ENCODE measurements at regions not wholly inside any gene's neighbourhood (a gene's known extent, or its start where the extent isn't known, plus 50 kb on each side); places are given as distances from the start of the nearest gene placed in this dataset.

GRCh38 chr14:34124585-34124984 is 173.7 kb upstream of the EGLN3 start:
- FAIRE-seq: no peak
- no peak for DNase-seq
- H3K27ac ChIP-seq (ENCODE audit: low read depth in 1 of 3, low read length in 2 of 3): no peak overlapping the region
- 77 to 78% (median 78%) methylated on average over 4 of the region's 4 CpGs for WGBS, 3 donors
- H3K27me3 ChIP-seq (ENCODE audit: control insufficient read depth in 3 of 3, insufficient read depth in 3 of 3, low read length in 3 of 3): peaks cover 0 to 9% (median 0%) of the 10 kb centered on the region in 3 donors
- H3K9me3 ChIP-seq (ENCODE audit: control insufficient read depth in 2 of 2, insufficient read depth in 1 of 2, low read depth in 1 of 2, low read length in 1 of 2): no peaks in the 10 kb centered on the region
- H3K4me3 ChIP-seq (ENCODE audit: low read depth in 1 of 3, low read length in 3 of 3): no peak overlapping the region
- H3K36me3 ChIP-seq (ENCODE audit: control insufficient read depth in 3 of 3, insufficient read depth in 2 of 3, low read depth in 1 of 3, low read length in 3 of 3): no peaks in the 10 kb centered on the region
- H3K4me1 ChIP-seq (ENCODE audit: control insufficient read depth in 3 of 3, insufficient read depth in 2 of 3, low read depth in 1 of 3, low read length in 2 of 3): no peaks in the 10 kb centered on the region

DNA sequence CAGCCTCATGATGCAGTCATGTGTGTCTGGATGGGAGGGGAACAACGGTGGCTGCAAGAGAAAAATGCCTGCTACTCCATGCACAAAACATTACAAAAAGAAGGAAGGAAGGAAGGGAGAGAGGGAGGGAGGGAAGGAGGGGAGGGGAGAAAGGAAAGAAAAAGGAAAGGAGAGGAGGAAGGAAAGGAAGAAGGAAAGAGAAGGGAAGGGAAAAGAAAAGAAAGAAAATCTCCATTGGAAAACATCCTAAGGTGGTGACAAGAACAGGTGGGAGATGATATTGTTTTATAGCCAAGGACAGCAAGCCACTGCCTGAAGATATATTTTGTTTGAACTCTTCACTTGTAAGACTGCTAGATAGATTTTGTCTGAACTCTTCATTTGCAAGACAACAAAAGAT is 171.8 kb upstream of the EGLN3 start:
- 33 to 50% (median 41%) methylated on average over 1 of the region's 1 CpG for WGBS, 3 donors

DNA sequence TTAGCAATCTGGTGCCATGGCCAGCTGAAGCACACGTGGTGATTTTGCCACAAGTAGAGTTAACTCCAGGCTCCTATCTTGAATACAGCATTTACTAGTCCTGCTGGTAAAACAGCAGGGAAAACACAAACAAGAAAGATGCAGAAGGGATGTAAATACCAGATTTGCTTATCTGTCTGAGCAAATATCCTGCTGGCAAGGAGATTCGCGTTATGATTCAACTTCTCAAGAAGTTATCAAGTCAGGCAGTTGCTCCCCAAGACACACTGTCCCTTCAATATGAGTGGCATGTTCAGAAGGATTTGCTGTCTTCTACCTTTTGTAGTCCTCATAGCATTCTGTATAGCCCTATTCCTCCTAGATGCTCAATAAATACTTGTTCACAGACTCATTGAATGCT is 171.2 kb upstream of the EGLN3 start:
- H3K4me1 ChIP-seq (ENCODE audit: control insufficient read depth in 3 of 3, insufficient read depth in 2 of 3, low read depth in 1 of 3, low read length in 2 of 3): no peaks in the 10 kb centered on the region
- H3K27me3 ChIP-seq (ENCODE audit: control insufficient read depth in 3 of 3, insufficient read depth in 3 of 3, low read length in 3 of 3): peaks cover 0 to 9% (median 0%) of the 10 kb centered on the region in 3 donors
- H3K9me3 ChIP-seq (ENCODE audit: control insufficient read depth in 2 of 2, insufficient read depth in 1 of 2, low read depth in 1 of 2, low read length in 1 of 2): no peaks in the 10 kb centered on the region
- no peak overlapping the region for H3K27ac ChIP-seq (ENCODE audit: low read depth in 1 of 3, low read length in 2 of 3)
- FAIRE-seq (no peak), DNase-seq (no peak)
- WGBS, 3 donors: 33 to 53% (median 49%) methylated on average over 3 of the region's 3 CpGs
- no peaks in the 10 kb centered on the region for H3K36me3 ChIP-seq (ENCODE audit: control insufficient read depth in 3 of 3, insufficient read depth in 2 of 3, low read depth in 1 of 3, low read length in 3 of 3)
- no peak overlapping the region for H3K4me3 ChIP-seq (ENCODE audit: low read depth in 1 of 3, low read length in 3 of 3)

More for the DNA sequence above, 171.8 kb upstream of the EGLN3 start:
- no peaks in the 10 kb centered on the region for H3K9me3 ChIP-seq (ENCODE audit: control insufficient read depth in 2 of 2, insufficient read depth in 1 of 2, low read depth in 1 of 2, low read length in 1 of 2)
- no peaks in the 10 kb centered on the region for H3K4me1 ChIP-seq (ENCODE audit: control insufficient read depth in 3 of 3, insufficient read depth in 2 of 3, low read depth in 1 of 3, low read length in 2 of 3)
- H3K4me3 ChIP-seq (ENCODE audit: low read depth in 1 of 3, low read length in 3 of 3): no peak overlapping the region
- H3K27ac ChIP-seq (ENCODE audit: low read depth in 1 of 3, low read length in 2 of 3): no peak overlapping the region
- FAIRE-seq (no peak), DNase-seq (no peak)
- H3K36me3 ChIP-seq (ENCODE audit: control insufficient read depth in 3 of 3, insufficient read depth in 2 of 3, low read depth in 1 of 3, low read length in 3 of 3): no peaks in the 10 kb centered on the region
- H3K27me3 ChIP-seq (ENCODE audit: control insufficient read depth in 3 of 3, insufficient read depth in 3 of 3, low read length in 3 of 3): peaks cover 0 to 9% (median 0%) of the 10 kb centered on the region in 3 donors

- H3K9me3 ChIP-seq (ENCODE audit: control insufficient read depth in 2 of 2, insufficient read depth in 1 of 2, low read depth in 1 of 2, low read length in 1 of 2): no peaks in the 10 kb centered on the region
- no peaks in the 10 kb centered on the region for H3K4me1 ChIP-seq (ENCODE audit: control insufficient read depth in 3 of 3, insufficient read depth in 2 of 3, low read depth in 1 of 3, low read length in 2 of 3)
- no peak for FAIRE-seq
- no peak overlapping the region for H3K4me3 ChIP-seq (ENCODE audit: low read depth in 1 of 3, low read length in 3 of 3)
- H3K27me3 ChIP-seq (ENCODE audit: control insufficient read depth in 3 of 3, insufficient read depth in 3 of 3, low read length in 3 of 3): peaks cover 0 to 9% (median 0%) of the 10 kb centered on the region in 3 donors
- no peaks in the 10 kb centered on the region for H3K36me3 ChIP-seq (ENCODE audit: control insufficient read depth in 3 of 3, insufficient read depth in 2 of 3, low read depth in 1 of 3, low read length in 3 of 3)
- DNase-seq: no peak
- H3K27ac ChIP-seq (ENCODE audit: low read depth in 1 of 3, low read length in 2 of 3): no peak overlapping the region
- WGBS, 3 donors: 74 to 86% (median 82%) methylated on average over 3 of the region's 3 CpGs
Observed at GRCh38 chr14:34120185-34120977, 169.5 kb upstream of the EGLN3 start.

DNA sequence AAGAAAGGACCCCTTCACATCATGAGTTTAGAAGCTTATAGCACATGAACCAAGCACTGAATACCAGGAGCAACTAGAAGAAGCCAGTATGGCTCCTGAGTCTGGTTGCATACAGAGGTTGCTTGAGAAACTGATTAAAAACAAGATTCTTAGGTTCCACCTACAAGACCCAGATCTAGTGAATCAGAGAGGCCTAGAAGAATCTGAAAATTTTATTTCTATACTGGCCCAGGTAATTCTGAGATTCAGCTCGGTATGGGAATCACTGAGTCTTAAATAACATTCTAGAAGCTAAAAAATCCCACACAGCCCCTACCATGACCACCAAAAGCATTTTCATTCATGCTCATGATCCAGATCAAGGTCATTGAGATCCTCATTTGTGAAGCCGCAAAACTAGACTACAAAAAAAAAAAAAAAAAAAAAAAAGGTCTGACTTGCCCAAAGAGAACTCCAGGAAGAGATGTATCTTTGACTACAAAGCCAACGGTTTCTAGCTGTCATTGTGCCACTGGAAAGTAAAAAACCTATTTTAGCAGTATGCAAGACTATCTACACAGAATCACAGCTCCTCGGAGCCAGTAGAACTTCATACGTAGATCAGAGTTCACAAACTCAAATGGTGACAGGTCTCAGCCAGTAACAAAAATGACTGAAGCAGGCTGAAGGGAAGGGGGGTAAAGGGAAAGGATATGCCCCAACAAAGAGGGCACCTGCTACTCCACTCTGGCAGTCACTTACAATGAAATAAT is 168.4 kb upstream of the EGLN3 start:
- WGBS, 3 donors: 84 to 85% (median 85%) methylated on average over 5 of the region's 5 CpGs
- Histone ChIP-seq H3K27ac (ENCODE audit: low read depth in 1 of 3, low read length in 2 of 3) (no peak overlapping the region), H3K4me3 (ENCODE audit: low read depth in 1 of 3, low read length in 3 of 3) (no peak overlapping the region), H3K4me1 (ENCODE audit: control insufficient read depth in 3 of 3, insufficient read depth in 2 of 3, low read depth in 1 of 3, low read length in 2 of 3) (no peaks in the 10 kb centered on the region), H3K9me3 (ENCODE audit: control insufficient read depth in 2 of 2, insufficient read depth in 1 of 2, low read depth in 1 of 2, low read length in 1 of 2) (no peaks in the 10 kb centered on the region), H3K27me3 (ENCODE audit: control insufficient read depth in 3 of 3, insufficient read depth in 3 of 3, low read length in 3 of 3) (peaks cover 0 to 9% (median 0%) of the 10 kb centered on the region in 3 donors), H3K36me3 (ENCODE audit: control insufficient read depth in 3 of 3, insufficient read depth in 2 of 3, low read depth in 1 of 3, low read length in 3 of 3) (no peaks in the 10 kb centered on the region)
- FAIRE-seq: no peak
- no peak for DNase-seq

GRCh38 chr14:34113991-34114390 is 163.1 kb upstream of the EGLN3 start:
- Histone ChIP-seq H3K27me3 (ENCODE audit: control insufficient read depth in 3 of 3, insufficient read depth in 3 of 3, low read length in 3 of 3) (peaks cover 0 to 8% (median 0%) of the 10 kb centered on the region in 3 donors), H3K36me3 (ENCODE audit: control insufficient read depth in 3 of 3, insufficient read depth in 2 of 3, low read depth in 1 of 3, low read length in 3 of 3) (no peaks in the 10 kb centered on the region), H3K9me3 (ENCODE audit: control insufficient read depth in 2 of 2, insufficient read depth in 1 of 2, low read depth in 1 of 2, low read length in 1 of 2) (no peaks in the 10 kb centered on the region), H3K4me3 (ENCODE audit: low read depth in 1 of 3, low read length in 3 of 3) (no peak overlapping the region), H3K27ac (ENCODE audit: low read depth in 1 of 3, low read length in 2 of 3) (no peak overlapping the region), H3K4me1 (ENCODE audit: control insufficient read depth in 3 of 3, insufficient read depth in 2 of 3, low read depth in 1 of 3, low read length in 2 of 3) (no peaks in the 10 kb centered on the region)
- DNase-seq (no peak), FAIRE-seq (no peak)

GRCh38 chr14:34113005-34113511 is 162.2 kb upstream of the EGLN3 start:
- peaks cover 0 to 8% (median 0%) of the 10 kb centered on the region in 3 donors for H3K27me3 ChIP-seq (ENCODE audit: control insufficient read depth in 3 of 3, insufficient read depth in 3 of 3, low read length in 3 of 3)
- WGBS, 3 donors: 57 to 64% (median 63%) methylated on average over 5 of the region's 5 CpGs
- FAIRE-seq (no peak), DNase-seq (no peak)
- H3K27ac ChIP-seq (ENCODE audit: low read depth in 1 of 3, low read length in 2 of 3): no peak overlapping the region
- H3K4me1 ChIP-seq (ENCODE audit: control insufficient read depth in 3 of 3, insufficient read depth in 2 of 3, low read depth in 1 of 3, low read length in 2 of 3): no peaks in the 10 kb centered on the region
- H3K9me3 ChIP-seq (ENCODE audit: control insufficient read depth in 2 of 2, insufficient read depth in 1 of 2, low read depth in 1 of 2, low read length in 1 of 2): no peaks in the 10 kb centered on the region
- H3K36me3 ChIP-seq (ENCODE audit: control insufficient read depth in 3 of 3, insufficient read depth in 2 of 3, low read depth in 1 of 3, low read length in 3 of 3): no peaks in the 10 kb centered on the region
- H3K4me3 ChIP-seq (ENCODE audit: low read depth in 1 of 3, low read length in 3 of 3): no peak overlapping the region

DNA sequence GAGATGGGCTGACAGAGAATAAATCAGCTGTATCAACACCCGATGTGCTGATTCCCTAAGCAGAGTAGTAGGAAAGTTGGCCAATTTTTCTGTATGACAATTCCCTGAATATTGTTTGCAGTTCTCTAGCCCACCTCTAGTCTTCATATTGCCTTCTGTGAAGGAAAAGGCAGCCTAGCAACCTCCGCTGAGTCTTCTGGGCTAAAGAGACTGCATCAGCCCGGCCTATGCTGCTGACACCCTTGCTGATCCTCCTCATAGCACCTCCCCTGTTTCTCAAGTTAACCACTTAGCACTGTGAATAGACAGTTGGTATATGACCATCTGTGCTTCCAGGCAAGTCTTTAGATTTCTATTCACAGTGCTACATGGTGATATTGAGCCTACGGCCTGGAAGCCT is 161.1 kb upstream of the EGLN3 start:
- no peak overlapping the region for H3K4me3 ChIP-seq (ENCODE audit: low read depth in 1 of 3, low read length in 3 of 3)
- no peaks in the 10 kb centered on the region for H3K4me1 ChIP-seq (ENCODE audit: control insufficient read depth in 3 of 3, insufficient read depth in 2 of 3, low read depth in 1 of 3, low read length in 2 of 3)
- peaks cover 0 to 8% (median 0%) of the 10 kb centered on the region in 3 donors for H3K27me3 ChIP-seq (ENCODE audit: control insufficient read depth in 3 of 3, insufficient read depth in 3 of 3, low read length in 3 of 3)
- no peaks in the 10 kb centered on the region for H3K9me3 ChIP-seq (ENCODE audit: control insufficient read depth in 2 of 2, insufficient read depth in 1 of 2, low read depth in 1 of 2, low read length in 1 of 2)
- DNase-seq (no peak), FAIRE-seq (no peak)
- no peak overlapping the region for H3K27ac ChIP-seq (ENCODE audit: low read depth in 1 of 3, low read length in 2 of 3)
- H3K36me3 ChIP-seq (ENCODE audit: control insufficient read depth in 3 of 3, insufficient read depth in 2 of 3, low read depth in 1 of 3, low read length in 3 of 3): no peaks in the 10 kb centered on the region
- WGBS, 3 donors: 87 to 88% (median 87%) methylated on average over 4 of the region's 4 CpGs
